Right lobe of liver (tissue), 6 donors: ENCODE measurements at regions not wholly inside any gene's neighbourhood (a gene's known extent, or its start where the extent isn't known, plus 50 kb on each side); places are given as distances from the start of the nearest gene placed in this dataset.

Experiments
- ATAC-seq, 4 donors: fragments of 200-7000 bp; cut with Tn5 transposase; one replicate each; pipeline ENCODE4 v1.9.1; 2020; ENCODE audit warnings: mild to moderate bottlenecking in 4 of 4, moderate library complexity in 4 of 4
- DNase-seq, 3 donors: peaks; one replicate each; pipeline ENCODE4 v3.0.0-alpha.2; 2020
- H3K27ac ChIP-seq, 3 donors: fragments of 200-600 bp; one replicate each; pipeline ENCODE4 v1.8.0; 2022
- H3K27me3 ChIP-seq, 2 donors: fragments of 200-600 bp; one replicate each; pipeline ENCODE4 v1.8.0; 2022
- H3K36me3 ChIP-seq, 4 donors: fragments of 200-600 bp; sonication (generic) in 1 of 4; one replicate each; pipeline versions ENCODE4 v1.5.1 to v1.8.0; 2017 to 2022; ENCODE audit warnings: control low read depth in 1 of 4
- H3K4me1 ChIP-seq, 4 donors: fragments of 200-600 bp; sonication (generic) in 1 of 4; one replicate each; pipeline versions ENCODE4 v1.5.1 to v1.8.0; 2017 to 2022; ENCODE audit warnings: control low read depth in 1 of 4
- H3K4me3 ChIP-seq, 3 donors: fragments of 200-600 bp; one replicate each; pipeline ENCODE4 v1.8.0; 2022
- H3K9me3 ChIP-seq, 4 donors: fragments of 200-600 bp; sonication (generic) in 1 of 4; one replicate each; pipeline versions ENCODE4 v1.5.1 to v1.8.0; 2017 to 2022; ENCODE audit warnings: control low read depth in 1 of 4
- POLR2A ChIP-seq: fragments of 450-650 bp; IDR thresholded peaks from one replicate; pipeline ENCODE4 v1.6.1; 2017; ENCODE audit warnings: antibody characterized with exemption, mild to moderate bottlenecking
- WGBS: methylation state at CpG from one replicate; pipeline ENCODE4 v1.1.6; 2018; ENCODE audit warnings: low coverage, low lambda C conversion rate; ENCODE audit not compliant: insufficient coverage; ENCODE audit errors: missing lambda C conversion rate; 5-methylcytosine and 5-hydroxymethylcytosine counted together
- intact Hi-C, 2 donors: fragments of 100-400 bp; cut with DNase I; formaldehyde crosslinking; loops; one replicate each; pipeline versions ENCODE4 v1.11.2 to v1.14.1; 2022
- TF ChIP-seq, protein P1 (sequence below), 4 donors: fragments of 200-600 bp in 3 of 4; fragments of 450-650 bp in 1 of 4; IDR thresholded peaks; one replicate each; pipeline versions ENCODE4 v1.5.1 to v1.8.0; 2016 to 2022; ENCODE audit warnings: antibody characterized with exemption in 4 of 4, mild to moderate bottlenecking in 2 of 4
- donor health status: DM: no; HTN: yes; CAD: no.
- donor health status: DM: no; HTN: no; CAD: no.
- donor health status: DM: no; HTN: no; CAD: no.
- donor health status: DM: no; HTN: yes; CAD: no.
- donor health status: DM: no; HTN: yes; CAD: no.

DNA sequence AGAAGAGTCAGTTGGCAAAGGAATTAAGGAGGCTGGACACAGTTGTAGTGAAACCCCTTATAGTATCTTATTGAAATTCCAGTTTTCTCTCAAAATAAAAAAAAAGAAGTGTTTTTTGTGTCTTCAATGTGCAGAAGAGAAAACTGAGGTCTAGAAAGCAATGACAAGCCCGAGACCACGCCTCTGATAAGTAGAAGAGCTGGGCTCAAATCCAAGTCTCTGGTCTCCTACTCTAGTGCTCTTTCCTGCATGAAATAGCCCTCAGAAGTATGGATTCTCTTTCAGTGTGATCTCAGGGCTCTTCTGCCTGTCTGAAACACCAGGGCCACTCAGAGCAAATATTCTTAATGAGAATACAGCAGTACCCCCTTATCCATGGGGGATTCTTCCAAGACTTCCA is 200.9 kb downstream of the KIF18A start:
- no peak overlapping the region for H3K4me3 ChIP-seq
- ATAC-seq = no peak
- intact Hi-C loops = no loop called here
- WGBS = 11% methylated on average over 2 of the region's 2 CpGs
- TF ChIP-seq POLR2A = no peak
- TF ChIP-seq, protein P1, sequence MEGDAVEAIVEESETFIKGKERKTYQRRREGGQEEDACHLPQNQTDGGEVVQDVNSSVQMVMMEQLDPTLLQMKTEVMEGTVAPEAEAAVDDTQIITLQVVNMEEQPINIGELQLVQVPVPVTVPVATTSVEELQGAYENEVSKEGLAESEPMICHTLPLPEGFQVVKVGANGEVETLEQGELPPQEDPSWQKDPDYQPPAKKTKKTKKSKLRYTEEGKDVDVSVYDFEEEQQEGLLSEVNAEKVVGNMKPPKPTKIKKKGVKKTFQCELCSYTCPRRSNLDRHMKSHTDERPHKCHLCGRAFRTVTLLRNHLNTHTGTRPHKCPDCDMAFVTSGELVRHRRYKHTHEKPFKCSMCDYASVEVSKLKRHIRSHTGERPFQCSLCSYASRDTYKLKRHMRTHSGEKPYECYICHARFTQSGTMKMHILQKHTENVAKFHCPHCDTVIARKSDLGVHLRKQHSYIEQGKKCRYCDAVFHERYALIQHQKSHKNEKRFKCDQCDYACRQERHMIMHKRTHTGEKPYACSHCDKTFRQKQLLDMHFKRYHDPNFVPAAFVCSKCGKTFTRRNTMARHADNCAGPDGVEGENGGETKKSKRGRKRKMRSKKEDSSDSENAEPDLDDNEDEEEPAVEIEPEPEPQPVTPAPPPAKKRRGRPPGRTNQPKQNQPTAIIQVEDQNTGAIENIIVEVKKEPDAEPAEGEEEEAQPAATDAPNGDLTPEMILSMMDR (IDR thresholded peaks at IDR 0.05) = no peak
- no peaks in the 10 kb centered on the region for H3K36me3 ChIP-seq
- no peaks in the 10 kb centered on the region for H3K9me3 ChIP-seq
- H3K4me1 ChIP-seq = no peaks in the 10 kb centered on the region
- H3K27me3 ChIP-seq = no peaks in the 10 kb centered on the region
- no peak overlapping the region for H3K27ac ChIP-seq
- DNase-seq = no peak

DNA sequence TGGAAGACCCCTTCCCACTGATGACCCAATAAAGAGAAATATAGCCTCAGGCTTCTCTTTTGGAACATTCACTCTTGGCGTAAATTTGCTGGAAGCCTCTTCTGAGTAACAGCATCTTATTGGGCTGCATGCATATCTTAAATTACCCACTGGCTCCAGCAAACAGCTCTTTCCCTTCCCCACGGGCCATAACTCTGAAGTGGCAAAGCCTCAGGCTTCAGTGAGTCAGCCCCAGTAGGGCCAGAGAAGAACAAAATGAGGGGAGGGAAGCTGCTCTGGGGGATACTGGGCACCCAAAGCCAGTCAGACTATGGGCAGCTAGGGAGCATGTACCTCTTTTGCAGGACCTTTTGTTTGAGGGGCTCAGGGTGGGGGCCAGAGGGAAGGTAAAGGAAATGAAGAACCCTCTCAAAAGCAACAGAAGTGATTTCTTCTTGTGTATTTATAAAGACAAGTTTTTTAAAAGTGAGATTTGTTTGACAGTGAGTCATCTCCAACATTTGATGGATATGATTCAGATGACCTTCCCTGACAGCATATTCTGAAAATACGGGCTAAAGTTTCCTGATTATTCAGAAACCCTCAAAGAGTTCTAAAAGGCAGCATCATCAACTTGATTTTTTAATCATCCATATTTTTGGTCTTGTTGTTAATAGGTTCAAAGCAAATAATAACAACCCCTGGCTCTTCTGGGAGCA is 203.4 kb downstream of the KIF18A start:
- Histone ChIP-seq H3K9me3 (no peaks in the 10 kb centered on the region), H3K4me1 (no peaks in the 10 kb centered on the region), H3K27me3 (no peaks in the 10 kb centered on the region), H3K27ac (no peak overlapping the region), H3K36me3 (no peaks in the 10 kb centered on the region), H3K4me3 (no peak overlapping the region)
- ATAC-seq (no peak), DNase-seq (no peak)
- no peak for TF ChIP-seq POLR2A
- TF ChIP-seq, protein P1 (IDR thresholded peaks at IDR 0.05) = no peak
- 48% methylated on average over 3 of the region's 3 CpGs for WGBS
- intact Hi-C loops = no loop called here

DNA sequence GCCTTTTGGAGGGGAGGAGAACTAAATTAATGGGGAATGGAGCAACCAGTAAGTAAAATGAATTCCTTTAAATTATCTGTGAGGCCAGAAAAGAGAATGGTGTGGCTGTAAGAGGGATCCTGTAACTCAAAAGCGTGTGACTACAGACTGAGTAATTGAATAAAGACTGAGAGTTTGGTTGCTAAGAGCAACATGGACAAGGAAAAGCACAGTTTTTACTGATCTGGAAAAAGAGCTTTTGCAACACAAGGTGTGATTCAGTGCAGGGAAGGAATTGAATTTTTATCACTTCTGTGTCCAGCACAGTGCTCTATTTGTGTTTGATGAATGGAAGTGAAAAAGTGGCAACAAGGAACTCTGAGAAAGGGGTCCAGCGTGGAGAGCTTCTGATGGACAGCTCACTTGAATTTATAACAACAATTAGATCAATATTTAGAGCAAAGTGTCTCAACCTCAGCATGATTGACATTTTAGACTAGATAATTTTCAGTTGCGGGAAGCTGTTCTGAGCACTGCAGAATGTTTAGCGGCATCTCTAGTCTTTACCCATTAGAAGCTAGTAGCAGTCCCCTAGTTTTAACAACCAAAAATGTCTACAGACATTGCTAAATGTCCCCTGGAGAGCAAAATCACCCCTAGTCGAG is 202.8 kb upstream of the BDNF start:
- 59% methylated on average over 5 of the region's 5 CpGs for WGBS

DNA sequence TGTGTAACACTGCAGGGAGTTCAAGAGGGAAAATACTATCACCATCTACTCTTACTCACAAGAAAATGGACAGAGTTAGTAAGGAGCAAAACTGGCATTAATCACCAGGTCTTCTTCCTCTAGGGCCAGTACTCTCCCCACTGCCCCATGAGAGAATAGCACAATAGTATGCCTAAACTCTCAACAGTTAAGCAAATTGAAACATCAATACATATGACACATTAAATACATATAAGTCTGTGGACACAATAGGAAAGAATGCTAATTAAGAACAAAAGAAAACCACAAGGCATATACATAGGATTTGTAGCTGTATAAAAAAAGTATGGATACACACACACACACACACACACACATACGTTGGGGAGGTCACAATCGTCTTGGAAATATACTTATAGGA is 197.9 kb upstream of the BDNF start:
- Histone ChIP-seq H3K27me3 (no peaks in the 10 kb centered on the region), H3K4me1 (no peaks in the 10 kb centered on the region), H3K9me3 (no peaks in the 10 kb centered on the region), H3K27ac (no peak overlapping the region), H3K4me3 (no peak overlapping the region), H3K36me3 (no peaks in the 10 kb centered on the region)
- intact Hi-C loops = no loop called here
- TF ChIP-seq, protein P1 (IDR thresholded peaks at IDR 0.05) = no peak
- TF ChIP-seq POLR2A = no peak
- DNase-seq (no peak), ATAC-seq (no peak)
- 21% methylated on average over 2 of the region's 2 CpGs for WGBS

More for the DNA sequence above, 202.8 kb upstream of the BDNF start:
- Histone ChIP-seq H3K9me3 (no peaks in the 10 kb centered on the region), H3K27ac (no peak overlapping the region), H3K4me1 (no peaks in the 10 kb centered on the region), H3K36me3 (no peaks in the 10 kb centered on the region), H3K27me3 (no peaks in the 10 kb centered on the region), H3K4me3 (no peak overlapping the region)
- no peak for DNase-seq
- TF ChIP-seq POLR2A = no peak
- TF ChIP-seq, protein P1 (IDR thresholded peaks at IDR 0.05) = no peak
- intact Hi-C loops = no loop called here
- no peak for ATAC-seq
